HFFc6 (cell line): ENCODE measurements at regions not wholly inside any gene's neighbourhood (a gene's known extent, or its start where the extent isn't known, plus 50 kb on each side); places are given as distances from the start of the nearest gene placed in this dataset.

Experiments
- DNase-seq: peaks from one replicate; pipeline ENCODE4 v3.0.0-alpha.2; 2018
- H3K27ac Mint-ChIP-seq: 2 replicates; pipeline ENCODE4 v1.8.0; 2020; ENCODE audit warnings: mild to moderate bottlenecking, mixed read lengths
- H3K27me3 Mint-ChIP-seq: 2 replicates; pipeline ENCODE4 v1.8.0; 2021; ENCODE audit warnings: mild to moderate bottlenecking, moderate library complexity, mixed read lengths; ENCODE audit not compliant: insufficient read depth
- H3K36me3 Mint-ChIP-seq: 2 replicates; pipeline ENCODE4 v1.8.0; 2021; ENCODE audit warnings: low read depth, mixed read lengths
- H3K4me1 Mint-ChIP-seq: 2 replicates; pipeline ENCODE4 v1.8.0; 2020; ENCODE audit warnings: low read depth, mixed read lengths
- H3K4me3 Mint-ChIP-seq: 2 replicates; pipeline ENCODE4 v1.8.0; 2020; ENCODE audit warnings: mild to moderate bottlenecking, moderate library complexity, mixed read lengths
- H3K9me3 Mint-ChIP-seq: 2 replicates; pipeline ENCODE4 v1.8.0; 2020; ENCODE audit warnings: mild to moderate bottlenecking, mixed read lengths
- CTCF ChIP-seq: fragments of 200-600 bp; sonication (generic); IDR thresholded peaks from 2 replicates; pipeline ENCODE4 v1.5.0; 2021; ENCODE audit warnings: antibody characterized with exemption, mild to moderate bottlenecking

DNA sequence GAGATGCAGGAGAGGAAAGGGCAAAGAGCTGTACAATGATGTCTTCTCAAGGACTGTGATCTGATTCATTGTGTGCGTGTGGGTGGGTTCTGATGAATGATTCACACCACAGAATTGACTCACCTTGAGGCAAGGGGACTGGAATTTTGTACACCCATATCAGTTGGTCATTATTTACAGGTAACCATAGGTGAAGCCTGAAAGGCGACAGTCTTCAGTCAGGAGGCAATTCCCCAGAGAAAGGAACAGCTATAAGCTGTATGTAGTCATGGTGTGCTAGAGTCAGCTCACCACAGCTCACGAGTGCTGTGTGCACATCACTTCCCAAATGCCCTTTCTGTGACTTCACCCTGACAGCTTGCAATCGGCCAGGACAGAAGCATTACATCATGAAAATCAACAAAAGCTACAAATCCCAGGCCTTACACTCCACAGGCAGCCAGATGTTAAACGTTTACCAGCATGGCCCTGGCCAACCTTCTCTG is 87.6 kb upstream of the RPS23 start:
- peak; percentile 15 for DNase-seq
- Mint-ChIP-seq H3K9me3 (no peaks in the 10 kb centered on the region), H3K27me3 (no peaks in the 10 kb centered on the region), H3K36me3 (no peaks in the 10 kb centered on the region), H3K4me1 (peaks cover 22% of the 10 kb centered on the region), H3K27ac (no peak overlapping the region), H3K4me3 (no peak overlapping the region)
- TF ChIP-seq CTCF, result no peak

DNA sequence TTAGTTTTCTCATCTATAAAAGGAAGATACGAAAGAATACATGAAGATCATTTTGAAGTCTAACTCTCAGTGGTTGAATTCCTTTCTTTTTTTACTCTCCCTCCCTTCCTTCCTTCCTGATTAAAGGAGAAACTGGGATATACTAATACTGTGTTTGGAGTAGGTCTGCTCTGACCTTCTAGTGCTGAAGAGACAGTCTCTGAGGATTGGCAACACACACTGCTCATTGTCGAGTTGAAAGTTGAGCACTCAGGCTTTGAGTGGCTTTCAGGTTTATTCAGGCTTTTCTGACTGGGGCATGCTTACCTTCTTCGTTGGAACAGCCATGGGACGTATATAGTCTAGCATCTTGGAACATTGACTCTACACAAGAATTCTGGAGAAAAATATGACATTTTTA is 86.9 kb upstream of the RPS23 start:
- no peak for TF ChIP-seq CTCF
- Mint-ChIP-seq H3K27ac (no peak overlapping the region), H3K4me1 (peaks cover 30% of the 10 kb centered on the region), H3K9me3 (no peaks in the 10 kb centered on the region), H3K36me3 (no peaks in the 10 kb centered on the region), H3K4me3 (no peak overlapping the region), H3K27me3 (no peaks in the 10 kb centered on the region)
- no peak for DNase-seq

GRCh38 chr5:82364497-82364896 is 86.3 kb upstream of the RPS23 start:
- peak; percentile 65 for DNase-seq
- Mint-ChIP-seq H3K36me3 (no peaks in the 10 kb centered on the region), H3K27ac (no peak overlapping the region)

DNA sequence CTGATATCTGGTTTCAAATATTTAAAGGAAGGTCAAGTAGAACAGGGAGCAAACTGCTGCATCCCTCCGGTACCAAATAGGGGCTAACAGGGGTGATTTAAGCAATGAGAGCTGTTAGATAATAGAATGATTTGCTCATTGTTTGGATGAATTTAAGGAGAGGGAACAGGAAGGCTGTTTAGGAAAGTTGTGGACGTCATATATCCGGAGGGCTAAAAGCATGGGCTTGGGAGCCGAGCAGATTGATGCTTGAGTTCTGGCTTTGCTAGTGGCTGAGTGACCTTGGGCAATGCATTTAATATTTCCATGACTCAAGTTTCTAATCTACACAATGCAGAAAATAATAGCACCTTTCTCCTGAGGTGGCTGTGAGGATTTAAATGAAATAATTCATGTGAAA is 85.4 kb upstream of the RPS23 start:
- DNase-seq, result no peak
- peaks cover 45% of the 10 kb centered on the region for H3K4me1 Mint-ChIP-seq
- peaks cover 2% of the 10 kb centered on the region; the same call in 1 of the 2 replicates for H3K27me3 Mint-ChIP-seq
- TF ChIP-seq CTCF, result no peak
- no peaks in the 10 kb centered on the region for H3K36me3 Mint-ChIP-seq
- H3K9me3 Mint-ChIP-seq, result no peaks in the 10 kb centered on the region
- H3K27ac Mint-ChIP-seq, result no peak overlapping the region
- H3K4me3 Mint-ChIP-seq, result no peak overlapping the region

More at GRCh38 chr5:82364497-82364896, 86.3 kb upstream of the RPS23 start:
- TF ChIP-seq CTCF, result peak; percentile 70
- no peaks in the 10 kb centered on the region for H3K9me3 Mint-ChIP-seq
- H3K4me3 Mint-ChIP-seq, result no peak overlapping the region
- no peaks in the 10 kb centered on the region for H3K27me3 Mint-ChIP-seq
- H3K4me1 Mint-ChIP-seq, result peaks cover 35% of the 10 kb centered on the region

DNA sequence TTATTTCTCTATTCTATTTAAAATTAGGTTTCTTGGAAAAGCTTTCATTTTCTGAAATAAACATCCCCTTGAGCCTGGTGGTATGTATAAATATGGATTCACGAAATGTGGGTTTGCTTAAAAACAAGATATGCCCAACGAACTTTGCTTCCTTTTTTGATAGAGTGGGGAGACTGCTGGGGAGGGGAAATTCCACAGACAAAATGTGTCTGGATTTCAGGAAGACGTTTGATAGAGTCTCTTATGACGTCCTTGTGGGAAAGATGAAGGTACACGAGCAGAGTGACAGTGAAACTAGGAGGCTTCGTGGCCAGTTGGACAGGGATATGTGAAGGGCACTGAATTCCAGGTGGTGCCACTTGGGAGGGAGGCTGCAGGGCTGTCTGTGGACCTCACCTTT is 84.5 kb upstream of the RPS23 start:
- no peaks in the 10 kb centered on the region for H3K9me3 Mint-ChIP-seq
- H3K36me3 Mint-ChIP-seq, result no peaks in the 10 kb centered on the region
- H3K27ac Mint-ChIP-seq, result no peak overlapping the region
- H3K27me3 Mint-ChIP-seq, result peaks cover 2% of the 10 kb centered on the region; the same call in 1 of the 2 replicates
- H3K4me3 Mint-ChIP-seq, result no peak overlapping the region
- H3K4me1 Mint-ChIP-seq, result peaks cover 54% of the 10 kb centered on the region
- no peak for TF ChIP-seq CTCF
- no peak for DNase-seq

DNA sequence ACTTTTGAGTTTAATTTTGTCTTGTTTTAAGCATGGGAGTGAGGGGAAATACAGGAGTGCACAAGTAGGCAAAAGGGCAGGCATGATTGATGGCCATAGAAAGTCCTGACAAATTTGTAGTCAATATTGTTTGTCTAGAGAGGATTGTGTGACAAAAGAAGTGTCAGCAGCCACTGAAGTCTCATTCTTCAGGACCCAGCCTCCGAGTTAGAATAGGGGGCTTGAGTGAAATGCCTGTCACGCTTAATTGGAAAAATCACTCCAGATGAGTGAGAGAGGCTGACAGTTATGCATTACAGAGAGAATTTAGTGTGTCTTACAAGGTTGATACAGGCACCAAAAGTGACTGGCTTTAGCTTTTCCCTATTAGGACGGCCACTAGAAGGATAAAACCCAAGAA is 81.9 kb upstream of the RPS23 start:
- Mint-ChIP-seq H3K9me3 (no peaks in the 10 kb centered on the region), H3K27ac (0 out of 2 replicates have a peak overlapping the region, but pooled peaks have one; percentile 28), H3K27me3 (peaks cover 2% of the 10 kb centered on the region; the same call in 1 of the 2 replicates), H3K4me3 (peak overlapping the region; percentile 60; the same call in 1 of the 2 replicates), H3K36me3 (no peaks in the 10 kb centered on the region), H3K4me1 (peaks cover 52% of the 10 kb centered on the region)
- DNase-seq, result no peak
- no peak for TF ChIP-seq CTCF
